Hepatocyte (in vitro differentiated cells): ENCODE measurements at regions not wholly inside any gene's neighbourhood (a gene's known extent, or its start where the extent isn't known, plus 50 kb on each side); places are given as distances from the start of the nearest gene placed in this dataset.

Source experiments
- EZH2 ChIP-seq: fragments of 200-600 bp; sonication (generic); IDR thresholded peaks from 2 replicates; pipeline ENCODE4 v1.6.1; 2016; ENCODE audit warnings: antibody characterized with exemption, mild to moderate bottlenecking, borderline replicate concordance
- EZH2phosphoT487 ChIP-seq: fragments of 200-600 bp; sonication (generic); IDR thresholded peaks from one replicate; pipeline ENCODE4 v1.6.1; 2018; ENCODE audit warnings: antibody characterized with exemption, mild to moderate bottlenecking, low read depth, moderate library complexity; ENCODE audit not compliant: unreplicated experiment, severe bottlenecking
- TF ChIP-seq, protein P1 (sequence below): fragments of 200-600 bp; sonication (generic); IDR thresholded peaks from 2 replicates; pipeline ENCODE4 v1.5.1; 2016; ENCODE audit warnings: antibody characterized with exemption, mild to moderate bottlenecking; ENCODE audit not compliant: poor library complexity

DNA sequence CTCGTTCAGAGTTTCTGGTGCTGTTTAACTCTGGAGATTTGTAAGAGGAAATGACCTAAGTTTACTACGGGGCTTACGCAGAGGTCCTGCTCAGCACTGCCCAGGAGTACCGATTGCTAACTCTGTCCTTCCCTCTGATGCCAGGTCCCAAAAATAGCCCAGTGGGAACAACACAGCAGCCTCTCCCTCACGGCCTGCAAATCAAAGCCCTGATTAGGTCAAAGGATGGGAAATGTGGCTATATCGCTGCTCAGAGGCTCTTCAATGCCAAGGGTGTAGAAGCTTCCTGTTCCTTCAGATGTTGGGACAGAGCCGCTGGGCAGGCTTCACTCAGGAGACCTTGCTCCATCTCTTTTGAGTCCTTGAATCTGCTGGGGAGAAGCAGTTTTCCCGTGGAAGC lies 174.2 kb upstream of the KCNJ16 start:
- TF ChIP-seq, protein P1, sequence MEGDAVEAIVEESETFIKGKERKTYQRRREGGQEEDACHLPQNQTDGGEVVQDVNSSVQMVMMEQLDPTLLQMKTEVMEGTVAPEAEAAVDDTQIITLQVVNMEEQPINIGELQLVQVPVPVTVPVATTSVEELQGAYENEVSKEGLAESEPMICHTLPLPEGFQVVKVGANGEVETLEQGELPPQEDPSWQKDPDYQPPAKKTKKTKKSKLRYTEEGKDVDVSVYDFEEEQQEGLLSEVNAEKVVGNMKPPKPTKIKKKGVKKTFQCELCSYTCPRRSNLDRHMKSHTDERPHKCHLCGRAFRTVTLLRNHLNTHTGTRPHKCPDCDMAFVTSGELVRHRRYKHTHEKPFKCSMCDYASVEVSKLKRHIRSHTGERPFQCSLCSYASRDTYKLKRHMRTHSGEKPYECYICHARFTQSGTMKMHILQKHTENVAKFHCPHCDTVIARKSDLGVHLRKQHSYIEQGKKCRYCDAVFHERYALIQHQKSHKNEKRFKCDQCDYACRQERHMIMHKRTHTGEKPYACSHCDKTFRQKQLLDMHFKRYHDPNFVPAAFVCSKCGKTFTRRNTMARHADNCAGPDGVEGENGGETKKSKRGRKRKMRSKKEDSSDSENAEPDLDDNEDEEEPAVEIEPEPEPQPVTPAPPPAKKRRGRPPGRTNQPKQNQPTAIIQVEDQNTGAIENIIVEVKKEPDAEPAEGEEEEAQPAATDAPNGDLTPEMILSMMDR = no peak
- TF ChIP-seq EZH2 (no peak), EZH2phosphoT487 (no peak)
